NCI-H2081 (cell line): ENCODE measurements at regions not wholly inside any gene's neighbourhood (a gene's known extent, or its start where the extent isn't known, plus 50 kb on each side); places are given as distances from the start of the nearest gene placed in this dataset.

Experiments
- DNase-seq, 2 experiments: peaks; one replicate each; lab custom pipeline; 2025; lab: John Stamatoyannopoulos, UW

- DNase-seq: peak; percentile 75 to 87
These were observed 56.4 kb downstream of the NEUROD6 start for GRCh38 chr7:31284106-31284505.

GRCh38 chr7:31271641-31272405, 68.7 kb downstream of the NEUROD6 start:
- DNase-seq: no peak

GRCh38 chr7:31267486-31267885, 73.0 kb downstream of the NEUROD6 start:
- no peak for DNase-seq

GRCh38 chr7:31263338-31263737, 77.2 kb downstream of the NEUROD6 start:
- no peak for DNase-seq

- DNase-seq: no peak
These were observed 79.2 kb downstream of the NEUROD6 start for GRCh38 chr7:31261341-31261740.

- no peak for DNase-seq
These were observed 79.7 kb downstream of the NEUROD6 start for GRCh38 chr7:31260851-31261250.

- DNase-seq: no peak
These were observed 82.1 kb downstream of the NEUROD6 start for GRCh38 chr7:31258391-31258790.

GRCh38 chr7:31256506-31256905, 84.0 kb downstream of the NEUROD6 start:
- DNase-seq: no peak

GRCh38 chr7:31254926-31255325, 85.6 kb downstream of the NEUROD6 start:
- no peak for DNase-seq

GRCh38 chr7:31253532-31253931, 87.0 kb downstream of the NEUROD6 start:
- DNase-seq: no peak

- DNase-seq: no peak
These were observed 89.1 kb downstream of the NEUROD6 start for GRCh38 chr7:31251441-31251840.

GRCh38 chr7:31249671-31250070, 90.9 kb downstream of the NEUROD6 start:
- no peak for DNase-seq

- DNase-seq: no peak
These were observed 103.7 kb downstream of the NEUROD6 start for GRCh38 chr7:31236868-31237267.

GRCh38 chr7:31234836-31235605, 105.5 kb downstream of the NEUROD6 start:
- no peak for DNase-seq

GRCh38 chr7:31228957-31229356, 111.6 kb downstream of the NEUROD6 start:
- DNase-seq: no peak

- DNase-seq: no peak
These were observed 125.8 kb downstream of the NEUROD6 start for GRCh38 chr7:31214751-31215150.

GRCh38 chr7:31211281-31211680, 129.2 kb downstream of the NEUROD6 start:
- DNase-seq: no peak

GRCh38 chr7:31204071-31204470, 136.5 kb downstream of the NEUROD6 start:
- DNase-seq: peak in 1 of 2 experiments; percentile 53

- DNase-seq: no peak
These were observed 137.0 kb downstream of the NEUROD6 start for GRCh38 chr7:31203551-31203950.

- DNase-seq: no peak
These were observed 137.7 kb downstream of the NEUROD6 start for GRCh38 chr7:31202801-31203200.

- peak; percentile 88 to 89 for DNase-seq
These were observed 140.9 kb downstream of the ADCYAP1R1 start for GRCh38 chr7:31192986-31193385.

GRCh38 chr7:31190906-31191305, 138.8 kb downstream of the ADCYAP1R1 start:
- no peak for DNase-seq

- DNase-seq: no peak
These were observed 134.1 kb downstream of the ADCYAP1R1 start for GRCh38 chr7:31186202-31186601.
